SK-N-SH treated with all-trans-retinoic acid at 6 μM for 48 hours (cell line): ENCODE measurements at regions not wholly inside any gene's neighbourhood (a gene's known extent, or its start where the extent isn't known, plus 50 kb on each side); places are given as distances from the start of the nearest gene placed in this dataset.
"Not testable (repeated sequence)": the region's sequence is repeated elsewhere in the genome, so short reads cannot be mapped to it uniquely, and the experiment has no call there.

Experiments
- ATAC-seq: fragments of 200-7000 bp; cut with Tn5 transposase; 3 replicates; pipeline ENCODE4 v1.9.1; 2020; ENCODE audit warnings: mild to moderate bottlenecking, moderate library complexity
- ARNTL ChIP-seq: fragments of 450-650 bp; formaldehyde crosslinking; IDR thresholded peaks from 2 replicates; pipeline ENCODE4 v1.5.0; 2020; ENCODE audit warnings: low read depth, mild to moderate bottlenecking, moderate library complexity, borderline replicate concordance
- CREB5 ChIP-seq: fragments of 250-450 bp; sonication (Bioruptor Pico); IDR thresholded peaks from 2 replicates; pipeline ENCODE4 v1.5.1; 2020; ENCODE audit warnings: low read depth, mild to moderate bottlenecking, moderate library complexity
- CSDC2 ChIP-seq: fragments of 250-450 bp; sonication (Bioruptor Pico); IDR thresholded peaks from 2 replicates; pipeline ENCODE4 v1.5.0; 2020; ENCODE audit warnings: mild to moderate bottlenecking, moderate library complexity
- ESRRG ChIP-seq: fragments of 250-450 bp; sonication (Bioruptor Pico); IDR thresholded peaks from 2 replicates; pipeline ENCODE4 v1.6.1; 2021; ENCODE audit warnings: mild to moderate bottlenecking
- GLIS3 ChIP-seq: fragments of 250-450 bp; sonication (Bioruptor Pico); IDR thresholded peaks from 2 replicates; pipeline ENCODE4 v1.5.0; 2020; ENCODE audit warnings: mild to moderate bottlenecking, moderate library complexity
- ISL1 ChIP-seq: fragments of 250-450 bp; sonication (Bioruptor Pico); IDR thresholded peaks from 2 replicates; pipeline ENCODE4 v2.1.2; 2022; ENCODE audit warnings: mild to moderate bottlenecking, moderate library complexity
- PPARA ChIP-seq: fragments of 250-450 bp; sonication (Bioruptor Pico); IDR thresholded peaks from 2 replicates; pipeline ENCODE4 v1.5.0; 2020; ENCODE audit warnings: mild to moderate bottlenecking, borderline replicate concordance
- RARB ChIP-seq: fragments of 250-450 bp; sonication (Bioruptor Pico); IDR thresholded peaks from 2 replicates; pipeline ENCODE4 v1.8.0; 2021; ENCODE audit warnings: mild to moderate bottlenecking, moderate library complexity
- SNAI2 ChIP-seq: fragments of 250-450 bp; sonication (Bioruptor Pico); IDR thresholded peaks from 2 replicates; pipeline ENCODE4 v1.5.0; 2020; ENCODE audit warnings: mild to moderate bottlenecking, moderate library complexity
- TCF4 ChIP-seq: fragments of 250-450 bp; sonication (Bioruptor Pico); IDR thresholded peaks from 2 replicates; pipeline ENCODE4 v1.8.0; 2021; ENCODE audit warnings: mild to moderate bottlenecking, moderate library complexity, borderline replicate concordance
- TOX ChIP-seq: fragments of 250-450 bp; sonication (Bioruptor Pico); IDR thresholded peaks from 2 replicates; pipeline ENCODE4 v1.8.0; 2021; ENCODE audit warnings: mild to moderate bottlenecking, moderate library complexity, borderline replicate concordance
- ZC3H10 ChIP-seq: fragments of 250-450 bp; sonication (Bioruptor Pico); IDR thresholded peaks from 2 replicates; pipeline ENCODE4 v1.5.1; 2021; ENCODE audit warnings: mild to moderate bottlenecking, moderate library complexity
- ZFP3 ChIP-seq: fragments of 250-450 bp; sonication (Bioruptor Pico); IDR thresholded peaks from 2 replicates; pipeline ENCODE4 v1.5.0; 2020; ENCODE audit warnings: mild to moderate bottlenecking, moderate library complexity
- ZFP30 ChIP-seq: fragments of 450-650 bp; formaldehyde crosslinking; IDR thresholded peaks from 2 replicates; pipeline ENCODE4 v1.5.0; 2022; ENCODE audit warnings: mild to moderate bottlenecking, moderate library complexity
- ZNF565 ChIP-seq: fragments of 450-650 bp; formaldehyde crosslinking; conservative IDR thresholded peaks from 2 replicates; pipeline ENCODE4 v1.5.0; 2020; ENCODE audit warnings: low read depth, mild to moderate bottlenecking, moderate library complexity
- ZNF70 ChIP-seq: fragments of 450-650 bp; formaldehyde crosslinking; IDR thresholded peaks from 2 replicates; pipeline ENCODE4 v1.5.0; 2020; ENCODE audit warnings: mild to moderate bottlenecking, moderate library complexity
- ZNF8 ChIP-seq: fragments of 450-650 bp; formaldehyde crosslinking; IDR thresholded peaks from 2 replicates; pipeline ENCODE4 v1.5.0; 2020; ENCODE audit warnings: mild to moderate bottlenecking, moderate library complexity
- TF ChIP-seq, protein P1 (sequence below): fragments of 250-450 bp; sonication (Bioruptor Pico); IDR thresholded peaks from 2 replicates; pipeline ENCODE4 v1.5.0; 2020; ENCODE audit warnings: mild to moderate bottlenecking, moderate library complexity
- TF ChIP-seq, protein P2 (sequence below): fragments of 250-450 bp; sonication (Bioruptor Pico); IDR thresholded peaks from 2 replicates; pipeline ENCODE4 v1.8.0; 2021; ENCODE audit warnings: low read depth, mild to moderate bottlenecking, moderate library complexity, borderline replicate concordance

DNA sequence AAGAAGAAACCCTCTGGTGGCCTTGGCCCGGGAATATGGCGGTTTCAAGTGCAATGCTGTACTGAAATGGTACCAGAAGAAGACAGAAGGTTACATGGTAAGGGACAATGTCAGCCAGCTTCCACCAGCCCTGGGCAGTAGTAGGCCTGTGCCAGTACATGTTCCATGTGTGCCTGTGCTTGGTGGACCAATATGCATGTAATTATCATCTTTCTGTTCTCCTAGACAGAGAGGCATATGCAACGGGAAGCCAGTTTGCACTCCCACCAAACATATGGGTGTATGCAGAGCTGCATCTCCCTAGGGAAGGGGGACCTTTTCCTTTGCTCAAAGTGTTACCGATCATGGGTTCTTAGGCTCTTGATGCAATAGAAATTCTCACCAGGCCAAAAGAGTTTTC, 80.9 kb upstream of the ADORA2B start:
- ATAC-seq = not testable (repeated sequence)

GRCh38 chr17:15864472-15864871, 80.5 kb upstream of the ADORA2B start:
- ATAC-seq = not testable (repeated sequence)

DNA sequence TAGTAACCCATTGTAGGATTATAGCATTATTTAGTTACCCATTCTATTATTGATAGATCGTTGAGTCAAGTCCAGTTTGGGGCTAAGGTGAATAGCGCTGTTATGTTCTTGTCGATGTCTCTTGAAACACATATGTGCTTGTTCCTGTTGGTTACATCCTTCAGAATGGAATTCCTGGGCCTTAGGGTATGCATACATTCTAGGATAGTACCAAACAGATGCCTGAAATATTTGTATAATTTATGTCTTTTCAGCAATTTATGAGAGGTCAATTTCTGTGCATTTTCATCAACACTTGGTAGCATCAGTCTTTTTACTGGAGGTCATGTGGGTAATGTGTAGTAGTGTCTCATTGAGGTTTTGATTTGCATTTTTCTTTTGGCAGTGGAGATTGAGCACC, 78.9 kb upstream of the ADORA2B start:
- ATAC-seq = not testable (repeated sequence)

GRCh38 chr17:15867331-15867730, 77.6 kb upstream of the ADORA2B start:
- ATAC-seq = not testable (repeated sequence)

GRCh38 chr17:15869868-15870267, 75.1 kb upstream of the ADORA2B start:
- not testable (repeated sequence) for ATAC-seq

DNA sequence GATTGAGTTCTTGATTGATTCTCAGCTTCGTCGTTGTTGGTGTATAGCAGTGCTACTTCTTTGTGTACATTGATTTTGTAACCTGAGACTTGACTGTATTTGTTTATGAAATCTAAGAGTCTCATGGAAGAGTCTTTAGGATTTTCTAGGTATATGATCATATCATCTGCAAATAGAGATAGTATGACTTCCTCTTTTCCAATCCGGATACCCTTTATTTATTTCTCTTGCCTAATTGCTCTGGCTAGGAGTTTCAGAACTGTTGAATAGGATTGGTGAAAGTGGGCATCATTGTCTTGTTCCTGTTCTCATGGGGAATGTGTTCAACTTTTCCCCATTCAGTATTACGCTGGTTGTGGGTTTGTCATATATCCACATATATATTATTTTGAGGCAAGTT, 72.3 kb upstream of the ADORA2B start:
- not testable (repeated sequence) for ATAC-seq

DNA sequence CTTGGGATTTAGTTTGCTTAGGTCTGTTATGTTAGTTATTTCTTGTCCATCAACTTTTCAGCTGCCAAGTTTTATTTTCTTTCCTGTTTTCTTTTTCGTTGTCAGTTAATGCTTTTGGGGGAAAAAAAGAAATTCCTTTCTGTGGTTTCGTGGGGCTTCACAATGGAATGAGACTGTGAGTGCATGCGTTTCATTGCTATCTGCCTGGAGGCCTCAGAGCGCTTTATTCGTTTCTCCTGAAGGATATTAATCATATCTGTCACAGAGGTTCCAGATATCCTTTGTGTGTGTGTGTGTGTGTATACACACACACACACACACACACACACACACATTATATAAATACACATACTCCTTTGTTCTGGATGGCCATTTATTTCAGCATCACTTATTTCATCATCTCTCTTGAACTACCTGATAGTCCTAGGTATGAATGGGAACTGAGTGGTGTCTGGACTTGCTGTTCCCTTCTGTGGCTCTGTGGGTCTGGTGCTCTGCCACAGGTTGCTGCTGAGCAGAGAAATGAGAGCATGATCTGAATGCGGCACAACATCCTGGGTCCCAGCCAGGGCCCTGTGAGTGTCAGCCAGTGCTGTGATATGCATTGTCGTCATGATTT, 66.9 kb upstream of the ADORA2B start:
- ATAC-seq = not testable (repeated sequence)

DNA sequence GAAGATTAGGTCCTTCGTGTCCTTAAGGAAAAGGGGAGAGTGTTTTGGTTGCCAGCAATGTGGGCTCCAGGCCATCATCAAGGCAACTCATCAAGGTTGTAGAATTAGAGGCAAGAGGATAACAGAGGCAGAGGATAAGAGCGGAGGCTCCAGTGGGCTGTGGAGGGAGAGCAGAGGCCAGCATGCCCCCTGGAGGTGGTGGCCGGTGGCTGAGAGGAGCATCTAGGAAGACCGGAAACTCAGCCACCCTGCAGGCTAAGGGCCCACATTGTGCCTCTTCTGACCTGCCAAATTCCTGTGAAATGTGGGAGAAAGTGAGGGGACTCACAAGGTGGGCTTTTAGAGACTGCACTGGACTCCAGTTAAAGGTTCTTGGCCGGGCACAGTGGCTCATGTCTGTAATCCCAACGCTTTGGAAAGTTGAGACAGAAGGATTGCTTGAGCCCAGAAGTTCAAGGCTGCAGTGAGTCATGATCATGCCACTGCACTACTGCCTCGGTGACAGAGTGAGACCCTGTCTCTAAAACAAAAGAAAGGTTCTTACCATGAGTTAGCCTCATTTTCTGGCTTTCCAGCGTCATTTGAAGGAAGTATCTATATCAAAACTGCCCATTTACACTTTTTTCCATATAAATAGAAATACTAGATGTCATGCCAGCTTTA, 62.7 kb upstream of the ADORA2B start:
- no peak for ATAC-seq
- TF ChIP-seq RARB (CRISPR knock-in tag) = no peak
- TF ChIP-seq CSDC2 (CRISPR knock-in tag) = no peak
- TF ChIP-seq ZNF565 (CRISPR knock-in tag) = no peak
- TF ChIP-seq TCF4 (CRISPR knock-in tag) = no peak
- no peak for TF ChIP-seq ZFP3 (CRISPR knock-in tag)
- TF ChIP-seq PPARA (CRISPR knock-in tag) = no peak
- TF ChIP-seq SNAI2 (CRISPR knock-in tag) = no peak
- no peak for TF ChIP-seq ARNTL (CRISPR knock-in tag)
- TF ChIP-seq GLIS3 (CRISPR knock-in tag) = no peak
- TF ChIP-seq ISL1 = no peak
- no peak for TF ChIP-seq ESRRG
- TF ChIP-seq ZNF70 (CRISPR knock-in tag) = no peak
- TF ChIP-seq, protein P1, sequence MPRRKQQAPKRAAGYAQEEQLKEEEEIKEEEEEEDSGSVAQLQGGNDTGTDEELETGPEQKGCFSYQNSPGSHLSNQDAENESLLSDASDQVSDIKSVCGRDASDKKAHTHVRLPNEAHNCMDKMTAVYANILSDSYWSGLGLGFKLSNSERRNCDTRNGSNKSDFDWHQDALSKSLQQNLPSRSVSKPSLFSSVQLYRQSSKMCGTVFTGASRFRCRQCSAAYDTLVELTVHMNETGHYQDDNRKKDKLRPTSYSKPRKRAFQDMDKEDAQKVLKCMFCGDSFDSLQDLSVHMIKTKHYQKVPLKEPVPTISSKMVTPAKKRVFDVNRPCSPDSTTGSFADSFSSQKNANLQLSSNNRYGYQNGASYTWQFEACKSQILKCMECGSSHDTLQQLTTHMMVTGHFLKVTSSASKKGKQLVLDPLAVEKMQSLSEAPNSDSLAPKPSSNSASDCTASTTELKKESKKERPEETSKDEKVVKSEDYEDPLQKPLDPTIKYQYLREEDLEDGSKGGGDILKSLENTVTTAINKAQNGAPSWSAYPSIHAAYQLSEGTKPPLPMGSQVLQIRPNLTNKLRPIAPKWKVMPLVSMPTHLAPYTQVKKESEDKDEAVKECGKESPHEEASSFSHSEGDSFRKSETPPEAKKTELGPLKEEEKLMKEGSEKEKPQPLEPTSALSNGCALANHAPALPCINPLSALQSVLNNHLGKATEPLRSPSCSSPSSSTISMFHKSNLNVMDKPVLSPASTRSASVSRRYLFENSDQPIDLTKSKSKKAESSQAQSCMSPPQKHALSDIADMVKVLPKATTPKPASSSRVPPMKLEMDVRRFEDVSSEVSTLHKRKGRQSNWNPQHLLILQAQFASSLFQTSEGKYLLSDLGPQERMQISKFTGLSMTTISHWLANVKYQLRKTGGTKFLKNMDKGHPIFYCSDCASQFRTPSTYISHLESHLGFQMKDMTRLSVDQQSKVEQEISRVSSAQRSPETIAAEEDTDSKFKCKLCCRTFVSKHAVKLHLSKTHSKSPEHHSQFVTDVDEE (CRISPR knock-in tag) = no peak
- no peak for TF ChIP-seq ZC3H10 (CRISPR knock-in tag)
- TF ChIP-seq, protein P2, sequence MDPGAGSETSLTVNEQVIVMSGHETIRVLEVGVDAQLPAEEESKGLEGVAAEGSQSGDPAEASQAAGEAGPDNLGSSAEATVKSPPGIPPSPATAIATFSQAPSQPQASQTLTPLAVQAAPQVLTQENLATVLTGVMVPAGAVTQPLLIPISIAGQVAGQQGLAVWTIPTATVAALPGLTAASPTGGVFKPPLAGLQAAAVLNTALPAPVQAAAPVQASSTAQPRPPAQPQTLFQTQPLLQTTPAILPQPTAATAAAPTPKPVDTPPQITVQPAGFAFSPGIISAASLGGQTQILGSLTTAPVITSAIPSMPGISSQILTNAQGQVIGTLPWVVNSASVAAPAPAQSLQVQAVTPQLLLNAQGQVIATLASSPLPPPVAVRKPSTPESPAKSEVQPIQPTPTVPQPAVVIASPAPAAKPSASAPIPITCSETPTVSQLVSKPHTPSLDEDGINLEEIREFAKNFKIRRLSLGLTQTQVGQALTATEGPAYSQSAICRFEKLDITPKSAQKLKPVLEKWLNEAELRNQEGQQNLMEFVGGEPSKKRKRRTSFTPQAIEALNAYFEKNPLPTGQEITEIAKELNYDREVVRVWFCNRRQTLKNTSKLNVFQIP (CRISPR knock-in tag) = no peak
- no peak for TF ChIP-seq TOX (CRISPR knock-in tag)
- TF ChIP-seq ZNF8 (CRISPR knock-in tag) = no peak
- TF ChIP-seq ZFP30 (CRISPR knock-in tag) = no peak
- no peak for TF ChIP-seq CREB5 (CRISPR knock-in tag)
- TF ChIP-seq, all 23 proteins: peak for 0
